Body of pancreas (tissue), 4 donors: ENCODE measurements at regions not wholly inside any gene's neighbourhood (a gene's known extent, or its start where the extent isn't known, plus 50 kb on each side); places are given as distances from the start of the nearest gene placed in this dataset.
"Not testable (repeated sequence)": the region's sequence is repeated elsewhere in the genome, so short reads cannot be mapped to it uniquely, and the experiment has no call there.

Experiments
- ATAC-seq: fragments of 150-250 bp; one replicate; pipeline ENCODE4 v1.9.1; 2016
- DNase-seq, 4 donors: peaks; one replicate each; pipeline ENCODE4 v3.0.0-alpha.2; 2019
- H3K27ac ChIP-seq, 4 donors: fragments of 200-600 bp; sonication (generic); 1 replicate in 3 of 4; 2 replicates in 1 of 4; pipeline versions ENCODE4 v1.5.1 to v1.6.1; 2016 to 2019; ENCODE audit warnings: mild to moderate bottlenecking in 1 of 4, mixed read lengths in 1 of 4, moderate library complexity in 1 of 4
- H3K27me3 ChIP-seq, 2 donors: fragments of 200-600 bp; sonication (generic); one replicate each; pipeline ENCODE4 v1.6.0; 2016; ENCODE audit warnings: mild to moderate bottlenecking in 1 of 2
- H3K36me3 ChIP-seq, 2 donors: fragments of 200-600 bp; sonication (generic); replicated peaks in 1 of 2; 2 replicates each; pipeline ENCODE4 v1.5.1; 2016; ENCODE audit warnings: low read depth in 2 of 2; ENCODE audit not compliant: insufficient read depth in 1 of 2
- H3K4me1 ChIP-seq: fragments of 200-600 bp; sonication (generic); one replicate; pipeline ENCODE4 v1.6.0; 2016
- H3K4me3 ChIP-seq, 2 donors: fragments of 200-600 bp; sonication (generic); 1 replicate in 1 of 2; 2 replicates in 1 of 2; pipeline ENCODE4 v1.5.1; 2016 to 2019
- H3K9me3 ChIP-seq, 3 donors: fragments of 200-600 bp; sonication (generic); 1 replicate in 2 of 3; 2 replicates in 1 of 3; pipeline ENCODE4 v1.5.1; 2016
- CTCF ChIP-seq, 7 experiments: fragments of 450-650 bp in 4 of 7; fragments of 200-600 bp in 3 of 7; sonication (generic) in 3 of 7; IDR thresholded peaks; one replicate each; pipeline ENCODE4 v1.5.1; 2016 to 2019; ENCODE audit warnings: antibody characterized with exemption in 7 of 7
- POLR2A ChIP-seq, 3 donors: fragments of 450-650 bp; IDR thresholded peaks; one replicate each; pipeline ENCODE4 v1.6.1; 2016; ENCODE audit warnings: antibody characterized with exemption in 3 of 3, mild to moderate bottlenecking in 2 of 3
- WGBS, 2 donors: methylation state at CpG; one replicate each; pipeline ENCODE4 v1.1.5; 2017; 5-methylcytosine and 5-hydroxymethylcytosine counted together
- intact Hi-C: fragments of 100-400 bp; cut with DNase I; formaldehyde crosslinking; loops from one replicate; pipeline ENCODE4 v1.15.1; 2023

- H3K27ac ChIP-seq: no peak overlapping the region
- intact Hi-C loops: no loop called here
These were observed 182.9 kb upstream of the SLITRK6 start for GRCh38 chr13:85982102-85982501.

GRCh38 chr13:85980447-85980846, 181.2 kb upstream of the SLITRK6 start:
- H3K9me3 ChIP-seq, H3K4me1 ChIP-seq, H3K27ac ChIP-seq, intact Hi-C loops, DNase-seq, H3K36me3 ChIP-seq, H3K4me3 ChIP-seq, ATAC-seq, H3K27me3 ChIP-seq: not testable (repeated sequence)
- WGBS, 2 donors: 65% methylated on average over 1 of the region's 1 CpG

More at GRCh38 chr13:85982102-85982501, 182.9 kb upstream of the SLITRK6 start:
- H3K36me3 ChIP-seq: no peaks in the 10 kb centered on the region
- H3K27me3 ChIP-seq: no peaks in the 10 kb centered on the region
- no peaks in the 10 kb centered on the region for H3K4me1 ChIP-seq
- 67 to 74% methylated on average over 3 of the region's 3 CpGs for WGBS, 2 donors
- DNase-seq (no peak), ATAC-seq (no peak)
- no peak for TF ChIP-seq POLR2A (IDR thresholded peaks at IDR 0.05)
- no peak for TF ChIP-seq CTCF (IDR thresholded peaks at IDR 0.05)
- H3K4me3 ChIP-seq: no peak overlapping the region
- no peaks in the 10 kb centered on the region for H3K9me3 ChIP-seq

- Histone ChIP-seq H3K4me1 (no peaks in the 10 kb centered on the region), H3K9me3 (no peaks in the 10 kb centered on the region), H3K36me3 (no peaks in the 10 kb centered on the region), H3K27ac (no peak overlapping the region), H3K27me3 (no peaks in the 10 kb centered on the region), H3K4me3 (no peak overlapping the region)
- WGBS, 2 donors: 43 to 46% methylated on average over 4 of the region's 4 CpGs
- DNase-seq (no peak), ATAC-seq (no peak)
- intact Hi-C loops: no loop called here
- TF ChIP-seq POLR2A (IDR thresholded peaks at IDR 0.05) (no peak), CTCF (IDR thresholded peaks at IDR 0.05) (no peak)
These were observed 177.0 kb upstream of the SLITRK6 start for GRCh38 chr13:85976242-85976641.

GRCh38 chr13:85974608-85975366, 175.6 kb upstream of the SLITRK6 start:
- DNase-seq (no peak), ATAC-seq (no peak)
- Histone ChIP-seq H3K27ac (no peak overlapping the region), H3K4me1 (no peaks in the 10 kb centered on the region), H3K9me3 (no peaks in the 10 kb centered on the region), H3K36me3 (no peaks in the 10 kb centered on the region), H3K4me3 (no peak overlapping the region), H3K27me3 (no peaks in the 10 kb centered on the region)
- 58 to 59% methylated on average over 4 of the region's 4 CpGs for WGBS, 2 donors
- intact Hi-C loops: no loop called here
- TF ChIP-seq CTCF (IDR thresholded peaks at IDR 0.05) (no peak), POLR2A (IDR thresholded peaks at IDR 0.05) (no peak)

- Histone ChIP-seq H3K27me3 (no peaks in the 10 kb centered on the region), H3K9me3 (no peaks in the 10 kb centered on the region), H3K4me1 (no peaks in the 10 kb centered on the region), H3K27ac (no peak overlapping the region), H3K4me3 (no peak overlapping the region), H3K36me3 (no peaks in the 10 kb centered on the region)
- DNase-seq (no peak), ATAC-seq (no peak)
- TF ChIP-seq CTCF (IDR thresholded peaks at IDR 0.05) (no peak), POLR2A (IDR thresholded peaks at IDR 0.05) (no peak)
- intact Hi-C loops: no loop called here
These were observed 171.5 kb upstream of the SLITRK6 start for GRCh38 chr13:85970727-85971126.
